Thyroid gland (tissue), 4 donors: ENCODE measurements at regions not wholly inside any gene's neighbourhood (a gene's known extent, or its start where the extent isn't known, plus 50 kb on each side); places are given as distances from the start of the nearest gene placed in this dataset.

Experiments used
- DNase-seq, 2 donors: peaks; one replicate each; pipeline ENCODE4 v3.0.0-alpha.2; 2019
- H3K27ac ChIP-seq, 3 donors: fragments of 200-600 bp; sonication (generic); 1 replicate in 2 of 3; 2 replicates in 1 of 3; pipeline ENCODE4 v1.5.1; 2016 to 2019; ENCODE audit warnings: mild to moderate bottlenecking in 1 of 3, moderate library complexity in 1 of 3
- H3K27me3 ChIP-seq: fragments of 200-600 bp; sonication (generic); one replicate; pipeline ENCODE4 v1.5.1; 2019
- H3K36me3 ChIP-seq, 2 donors: fragments of 200-600 bp; sonication (generic); one replicate each; pipeline ENCODE4 v1.5.1; 2016 to 2019
- H3K4me1 ChIP-seq, 2 donors: fragments of 200-600 bp; sonication (generic); one replicate each; pipeline ENCODE4 v1.5.1; 2017 to 2019
- H3K4me3 ChIP-seq, 3 donors: fragments of 200-600 bp; sonication (generic); replicated peaks in 1 of 3; 1 replicate in 2 of 3; 2 replicates in 1 of 3; pipeline ENCODE4 v1.5.1; 2016; ENCODE audit warnings: mild to moderate bottlenecking in 1 of 3
- H3K9me3 ChIP-seq: fragments of 200-600 bp; sonication (generic); one replicate; pipeline ENCODE4 v1.5.1; 2017
- POLR2A ChIP-seq, 2 donors: fragments of 450-650 bp; IDR thresholded peaks; one replicate each; pipeline ENCODE4 v1.6.1; 2017; ENCODE audit warnings: antibody characterized with exemption in 2 of 2, mild to moderate bottlenecking in 2 of 2, moderate library complexity in 1 of 2
- WGBS, 2 donors: methylation state at CpG; one replicate each; pipeline ENCODE4 v1.1.5; 2017; 5-methylcytosine and 5-hydroxymethylcytosine counted together
- intact Hi-C: fragments of 100-400 bp; cut with DNase I; formaldehyde crosslinking; loops from one replicate; pipeline ENCODE4 v1.15.1; 2023
- TF ChIP-seq, protein P1 (sequence below), 6 experiments: fragments of 200-600 bp in 3 of 6; fragments of 450-650 bp in 3 of 6; sonication (generic) in 3 of 6; IDR thresholded peaks; one replicate each; pipeline ENCODE4 v1.5.1; 2016 to 2019; ENCODE audit warnings: antibody characterized with exemption in 6 of 6, mild to moderate bottlenecking in 2 of 6, inconsistent platforms in 1 of 6, moderate library complexity in 1 of 6

DNA sequence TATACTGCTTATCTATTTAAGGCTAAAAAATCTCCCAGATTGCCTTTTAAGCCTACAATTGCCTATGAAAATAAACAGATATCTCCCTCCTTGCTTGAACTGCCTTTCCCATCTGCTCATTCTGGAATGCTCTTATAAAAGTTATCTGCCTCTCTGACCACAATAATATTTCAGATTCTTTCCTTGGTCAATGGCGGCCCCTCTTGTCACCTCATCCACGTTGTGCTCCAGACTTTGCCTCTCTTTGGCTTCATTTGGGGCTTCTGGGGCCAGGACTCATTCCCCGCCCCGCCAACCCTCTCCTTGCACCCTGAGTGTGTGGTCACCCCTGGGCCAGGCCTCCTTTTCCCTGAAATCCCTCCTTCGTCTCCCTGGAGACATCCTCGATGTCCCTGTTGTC lies 110.0 kb upstream of the RPS23 start:
- Histone ChIP-seq H3K36me3 (no peaks in the 10 kb centered on the region), H3K27ac (no peak overlapping the region), H3K9me3 (no peaks in the 10 kb centered on the region), H3K27me3 (no peaks in the 10 kb centered on the region), H3K4me3 (no peak overlapping the region), H3K4me1 (no peaks in the 10 kb centered on the region)
- TF ChIP-seq, protein P1, sequence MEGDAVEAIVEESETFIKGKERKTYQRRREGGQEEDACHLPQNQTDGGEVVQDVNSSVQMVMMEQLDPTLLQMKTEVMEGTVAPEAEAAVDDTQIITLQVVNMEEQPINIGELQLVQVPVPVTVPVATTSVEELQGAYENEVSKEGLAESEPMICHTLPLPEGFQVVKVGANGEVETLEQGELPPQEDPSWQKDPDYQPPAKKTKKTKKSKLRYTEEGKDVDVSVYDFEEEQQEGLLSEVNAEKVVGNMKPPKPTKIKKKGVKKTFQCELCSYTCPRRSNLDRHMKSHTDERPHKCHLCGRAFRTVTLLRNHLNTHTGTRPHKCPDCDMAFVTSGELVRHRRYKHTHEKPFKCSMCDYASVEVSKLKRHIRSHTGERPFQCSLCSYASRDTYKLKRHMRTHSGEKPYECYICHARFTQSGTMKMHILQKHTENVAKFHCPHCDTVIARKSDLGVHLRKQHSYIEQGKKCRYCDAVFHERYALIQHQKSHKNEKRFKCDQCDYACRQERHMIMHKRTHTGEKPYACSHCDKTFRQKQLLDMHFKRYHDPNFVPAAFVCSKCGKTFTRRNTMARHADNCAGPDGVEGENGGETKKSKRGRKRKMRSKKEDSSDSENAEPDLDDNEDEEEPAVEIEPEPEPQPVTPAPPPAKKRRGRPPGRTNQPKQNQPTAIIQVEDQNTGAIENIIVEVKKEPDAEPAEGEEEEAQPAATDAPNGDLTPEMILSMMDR (IDR thresholded peaks at IDR 0.05) = no peak
- no peak for TF ChIP-seq POLR2A (IDR thresholded peaks at IDR 0.05)
- DNase-seq = no peak
- 78 to 88% methylated on average over 6 of the region's 6 CpGs for WGBS, 2 donors
- intact Hi-C loops = no loop called here

DNA sequence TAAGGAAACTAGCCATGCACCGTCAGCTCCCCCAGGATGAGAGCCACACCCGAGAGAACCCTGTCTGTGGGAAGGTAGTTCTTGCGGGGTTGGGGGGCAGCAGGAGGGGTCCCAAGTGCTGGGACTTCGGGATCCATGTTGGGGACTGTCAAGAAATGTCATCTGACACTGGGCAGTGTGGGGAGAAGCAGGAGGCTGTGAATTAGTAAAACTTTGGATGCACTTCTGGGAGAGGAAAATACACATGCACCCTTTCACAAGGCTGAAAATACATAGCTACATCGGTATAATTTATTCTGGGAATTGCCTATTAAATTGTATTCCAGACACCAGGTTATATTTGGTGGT lies 109.6 kb upstream of the RPS23 start:
- H3K4me3 ChIP-seq = no peak overlapping the region
- 59 to 60% methylated on average over 3 to 5 of the region's 5 CpGs for WGBS, 2 donors
- intact Hi-C loops = no loop called here
- TF ChIP-seq, protein P1 (IDR thresholded peaks at IDR 0.05) = no peak
- TF ChIP-seq POLR2A (IDR thresholded peaks at IDR 0.05) = no peak
- no peak for DNase-seq
- no peaks in the 10 kb centered on the region for H3K9me3 ChIP-seq
- no peaks in the 10 kb centered on the region for H3K36me3 ChIP-seq
- no peaks in the 10 kb centered on the region for H3K4me1 ChIP-seq
- H3K27me3 ChIP-seq = no peaks in the 10 kb centered on the region
- H3K27ac ChIP-seq = no peak overlapping the region

DNA sequence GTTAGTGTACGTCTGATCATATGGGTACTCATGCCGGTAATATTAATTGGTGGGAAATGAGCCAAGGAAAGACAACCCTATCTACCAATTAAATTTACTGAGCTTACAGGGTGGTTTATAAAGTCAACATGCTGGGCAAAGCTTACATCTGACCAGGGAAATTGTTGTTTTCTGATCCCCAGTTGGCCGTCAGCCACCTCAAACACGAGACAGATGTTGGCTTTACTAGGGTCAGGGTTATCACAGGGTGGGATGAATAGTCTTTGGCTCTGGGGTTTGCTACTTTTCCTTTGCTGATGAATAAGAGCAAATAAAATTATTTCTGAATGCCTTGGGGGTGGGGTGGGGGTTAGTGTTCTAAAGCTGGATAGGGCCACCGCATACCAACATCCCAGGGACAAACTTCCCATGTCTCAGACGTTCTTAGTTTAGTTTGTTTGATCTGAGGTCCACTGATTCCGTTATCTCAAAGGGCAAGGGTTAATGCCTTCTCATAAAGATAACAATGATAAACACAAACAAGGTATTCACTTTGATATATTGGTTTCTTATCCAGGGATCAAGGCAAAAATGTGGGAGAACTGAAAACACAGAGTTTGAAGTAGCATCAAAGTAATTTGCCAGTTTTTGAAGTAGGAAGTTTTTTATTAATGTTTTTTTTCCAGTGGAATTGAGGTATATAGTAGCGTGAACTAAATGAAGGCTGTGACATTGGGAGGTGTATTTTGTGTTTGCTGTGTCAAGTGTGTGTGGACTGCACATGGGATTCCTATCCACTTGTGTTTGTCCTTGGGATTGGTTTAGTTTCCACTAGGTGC lies 109.1 kb upstream of the RPS23 start:
- no peaks in the 10 kb centered on the region for H3K27me3 ChIP-seq
- WGBS, 2 donors = 64 to 71% methylated on average over 8 of the region's 8 CpGs
- H3K9me3 ChIP-seq = no peaks in the 10 kb centered on the region
- no peaks in the 10 kb centered on the region for H3K4me1 ChIP-seq
- TF ChIP-seq, protein P1 (IDR thresholded peaks at IDR 0.05) = no peak
- TF ChIP-seq POLR2A (IDR thresholded peaks at IDR 0.05) = no peak
- H3K36me3 ChIP-seq = no peaks in the 10 kb centered on the region
- DNase-seq = no peak
- H3K27ac ChIP-seq = no peak overlapping the region
- intact Hi-C loops = no loop called here
- no peak overlapping the region for H3K4me3 ChIP-seq

DNA sequence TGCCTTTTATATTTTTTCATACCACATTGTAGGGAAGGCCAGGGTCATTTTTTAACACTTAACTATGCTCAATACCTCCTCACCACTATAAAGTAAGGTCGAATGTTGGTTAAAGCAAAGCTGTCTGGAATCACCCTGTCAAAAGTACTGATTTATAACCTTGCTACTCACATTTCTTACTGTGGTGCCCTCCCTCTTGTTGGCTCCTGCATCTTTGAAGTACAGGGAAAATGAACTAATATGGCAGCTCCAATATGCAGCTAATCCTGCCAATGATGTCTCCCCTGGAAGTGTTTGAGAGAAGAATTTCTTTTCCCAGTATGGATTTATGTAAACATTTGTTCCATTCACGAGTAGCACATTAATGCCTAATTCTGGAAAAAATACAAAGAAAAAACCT lies 108.4 kb upstream of the RPS23 start:
- 59 to 64% methylated on average over 2 of the region's 2 CpGs for WGBS, 2 donors
- H3K27ac ChIP-seq = no peak overlapping the region
- no peak for TF ChIP-seq POLR2A (IDR thresholded peaks at IDR 0.05)
- TF ChIP-seq, protein P1 (IDR thresholded peaks at IDR 0.05) = no peak
- intact Hi-C loops = no loop called here
- H3K9me3 ChIP-seq = no peaks in the 10 kb centered on the region
- H3K4me3 ChIP-seq = no peak overlapping the region
- DNase-seq = no peak
- no peaks in the 10 kb centered on the region for H3K4me1 ChIP-seq
- H3K27me3 ChIP-seq = no peaks in the 10 kb centered on the region
- no peaks in the 10 kb centered on the region for H3K36me3 ChIP-seq

DNA sequence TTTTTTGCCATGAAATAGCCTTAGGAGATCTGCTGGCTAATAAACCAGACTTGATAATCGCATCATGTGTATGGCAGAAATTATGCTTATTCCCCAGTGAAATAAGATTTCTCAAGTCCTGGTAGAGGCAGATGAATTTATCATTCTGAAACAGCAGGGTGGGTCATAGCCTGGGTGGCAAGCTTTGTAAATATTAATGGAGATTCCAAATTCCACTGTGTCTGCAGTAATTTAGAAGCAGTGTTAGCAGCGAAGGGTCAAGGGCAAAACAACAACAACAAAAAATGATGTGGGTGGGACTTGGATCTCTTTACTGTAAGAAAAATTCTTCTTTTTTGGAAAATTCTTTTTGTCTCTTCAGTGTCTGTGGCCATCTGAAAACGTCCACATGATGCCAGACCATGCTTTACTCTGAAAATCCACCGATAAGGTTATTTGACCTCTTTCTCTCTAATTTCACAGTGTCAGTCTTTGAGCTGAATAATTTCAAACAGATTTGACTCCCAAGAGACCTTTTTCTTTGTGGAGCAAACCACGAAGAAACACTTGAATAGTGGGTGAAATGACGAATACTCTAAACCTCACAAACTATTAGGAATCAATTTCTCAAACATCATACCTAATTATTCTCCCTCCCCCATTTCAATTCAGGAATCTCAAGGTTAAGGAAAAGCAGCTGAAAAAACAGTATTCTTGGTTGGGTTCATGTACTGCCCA lies 106.0 kb upstream of the RPS23 start:
- no peak overlapping the region for H3K27ac ChIP-seq
- intact Hi-C loops = no loop called here
- no peaks in the 10 kb centered on the region for H3K4me1 ChIP-seq
- H3K9me3 ChIP-seq = no peaks in the 10 kb centered on the region
- 73 to 81% methylated on average over 6 of the region's 6 CpGs for WGBS, 2 donors
- TF ChIP-seq POLR2A (IDR thresholded peaks at IDR 0.05) = no peak
- TF ChIP-seq, protein P1 (IDR thresholded peaks at IDR 0.05) = no peak
- H3K36me3 ChIP-seq = no peaks in the 10 kb centered on the region
- H3K27me3 ChIP-seq = no peaks in the 10 kb centered on the region
- DNase-seq = no peak
- H3K4me3 ChIP-seq = no peak overlapping the region
